ENCODE measurements at regions not wholly inside any gene's neighbourhood (a gene's known extent, or its start where the extent isn't known, plus 50 kb on each side); places are given as distances from the start of the nearest gene placed in this dataset.
A peak's percentile ranks its signal among the peaks of the same experiment; 100 is the strongest.

DNA sequence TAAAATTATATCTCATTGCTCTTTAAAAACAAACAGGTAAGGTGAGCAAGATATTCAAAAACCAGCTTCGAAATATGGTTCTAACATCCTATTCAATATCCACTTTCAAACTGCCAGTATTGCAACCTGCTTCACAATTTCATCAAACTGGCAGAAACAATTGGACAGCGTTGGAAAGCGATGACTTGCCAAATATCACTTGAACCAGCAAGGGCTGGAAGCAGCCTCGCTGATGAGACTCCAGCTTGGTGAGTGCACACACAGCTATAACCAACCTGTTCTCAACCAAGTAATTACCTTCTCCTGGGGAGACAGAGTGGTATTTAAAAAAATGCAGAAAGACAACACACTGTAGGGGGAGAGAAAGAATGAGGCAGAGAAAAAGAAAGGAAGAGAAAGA is 155.8 kb upstream of the RAI2 start:
- TF ChIP-seq ZFX (IDR thresholded peaks at IDR 0.05; ENCODE audit: borderline replicate concordance) (no peak), CTCF (IDR thresholded peaks at IDR 0.05) (no peak)

GRCh38 chrX:18010253-18010652 is 149.2 kb upstream of the RAI2 start:
- H3K27ac ChIP-seq, result peak overlapping the region; percentile 51
- TF ChIP-seq CTCF (IDR thresholded peaks at IDR 0.05) (no peak), ZFX (IDR thresholded peaks at IDR 0.05; ENCODE audit: borderline replicate concordance) (no peak)

More for the DNA sequence above, 155.8 kb upstream of the RAI2 start:
- H3K27ac ChIP-seq, result no peak overlapping the region

DNA sequence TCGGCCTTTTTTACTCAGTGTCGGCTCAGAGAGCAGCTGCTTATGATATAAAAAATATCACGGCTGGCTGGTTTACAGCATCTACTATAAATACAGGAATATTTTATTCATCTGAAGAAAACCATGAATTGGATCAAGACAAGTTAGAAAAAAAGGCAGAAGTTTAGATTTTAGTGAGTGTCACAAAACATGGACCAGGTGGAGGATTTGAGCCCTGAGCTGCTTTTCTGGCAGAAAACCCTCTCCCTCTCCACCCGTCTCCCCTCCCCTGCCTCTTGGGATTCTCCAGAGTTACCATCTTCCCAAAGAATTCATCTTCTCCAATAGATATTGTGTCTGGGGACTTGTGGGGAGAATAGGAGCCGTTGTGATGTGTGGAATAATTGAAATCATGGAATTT is 142.8 kb upstream of the RAI2 start:
- TF ChIP-seq CTCF (IDR thresholded peaks at IDR 0.05) (no peak), ZFX (IDR thresholded peaks at IDR 0.05; ENCODE audit: borderline replicate concordance) (no peak)
- H3K27ac ChIP-seq, result no peak overlapping the region

- H3K27ac ChIP-seq, result no peak overlapping the region
- TF ChIP-seq CTCF (IDR thresholded peaks at IDR 0.05) (no peak), ZFX (IDR thresholded peaks at IDR 0.05; ENCODE audit: borderline replicate concordance) (no peak)
These were observed 141.7 kb upstream of the RAI2 start for GRCh38 chrX:18002791-18003190.

- TF ChIP-seq CTCF (IDR thresholded peaks at IDR 0.05) (no peak), ZFX (IDR thresholded peaks at IDR 0.05; ENCODE audit: borderline replicate concordance) (no peak)
- no peak overlapping the region for H3K27ac ChIP-seq
These were observed 133.3 kb upstream of the RAI2 start for GRCh38 chrX:17994429-17994828.

GRCh38 chrX:17993062-17993461 is 132.0 kb upstream of the RAI2 start:
- H3K27ac ChIP-seq, result no peak overlapping the region
- TF ChIP-seq ZFX (IDR thresholded peaks at IDR 0.05; ENCODE audit: borderline replicate concordance) (no peak), CTCF (IDR thresholded peaks at IDR 0.05) (no peak)

DNA sequence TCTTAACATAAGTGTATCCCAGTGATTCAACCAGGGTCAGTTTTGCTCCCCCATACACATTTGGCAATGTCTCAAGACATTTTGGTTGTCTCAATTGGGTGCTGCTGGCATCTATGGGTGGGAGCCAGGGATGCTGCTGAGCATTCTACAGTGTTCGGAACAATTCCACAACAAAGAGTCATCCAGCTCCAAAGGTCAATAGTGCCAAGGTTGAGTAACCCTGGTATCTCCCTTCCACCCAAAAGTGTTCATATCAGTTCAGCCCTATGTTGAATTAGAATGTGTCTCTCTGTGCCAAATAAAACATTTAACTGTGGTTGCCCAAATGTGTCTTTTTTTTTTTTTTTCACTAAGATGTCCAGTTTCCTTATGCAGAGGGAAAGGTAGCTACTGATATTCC is 129.4 kb upstream of the RAI2 start:
- no peak overlapping the region for H3K27ac ChIP-seq
- no peak for TF ChIP-seq ZFX (IDR thresholded peaks at IDR 0.05; ENCODE audit: borderline replicate concordance)
- TF ChIP-seq CTCF (IDR thresholded peaks at IDR 0.05), result no peak

Measured in 22Rv1 (cell line).